Urinary bladder (tissue), 3 donors: ENCODE measurements at regions not wholly inside any gene's neighbourhood (a gene's known extent, or its start where the extent isn't known, plus 50 kb on each side); places are given as distances from the start of the nearest gene placed in this dataset.

Experiments used
- DNase-seq: peaks from one replicate; pipeline ENCODE4 v3.0.0-alpha.2; 2015; ENCODE audit errors: extremely low spot score
- H3K27ac ChIP-seq: one replicate; pipeline ENCODE4 v1.5.1; 2013; ENCODE audit warnings: low read depth, mild to moderate bottlenecking, moderate library complexity
- H3K36me3 ChIP-seq: one replicate; pipeline ENCODE4 v1.6.1; 2013; ENCODE audit warnings: mild to moderate bottlenecking, moderate library complexity; ENCODE audit not compliant: insufficient read depth
- H3K4me1 ChIP-seq: one replicate; pipeline ENCODE4 v1.6.1; 2013; ENCODE audit warnings: mild to moderate bottlenecking, moderate library complexity; ENCODE audit not compliant: insufficient read depth
- H3K4me3 ChIP-seq: one replicate; pipeline ENCODE4 v1.5.1; 2013; ENCODE audit warnings: low read depth, low read length
- WGBS: extraction: QIAGEN DNeasy Blood & Tissue Kit; methylation state at CpG from one replicate; pipeline ENCODE4 v1.1.7; 2013; 5-methylcytosine and 5-hydroxymethylcytosine counted together
- donor health status: healthy with polysubstance abuse.
- donor health status: healthy.

- Histone ChIP-seq H3K27ac (no peak overlapping the region), H3K36me3 (no peaks in the 10 kb centered on the region), H3K4me3 (no peak overlapping the region), H3K4me1 (peaks cover 2% of the 10 kb centered on the region)
- WGBS: 88% methylated on average over 1 of the region's 1 CpG
- DNase-seq: no peak
These were observed 171.2 kb upstream of the PRPS1L1 start for GRCh38 chr7:18198868-18199267.

GRCh38 chr7:18200266-18200665 lies 172.6 kb upstream of the PRPS1L1 start:
- H3K27ac ChIP-seq: no peak overlapping the region
- WGBS: 66% methylated on average over 4 of the region's 4 CpGs
- H3K36me3 ChIP-seq: no peaks in the 10 kb centered on the region
- DNase-seq: no peak
- no peak overlapping the region for H3K4me3 ChIP-seq
- H3K4me1 ChIP-seq: peaks cover 2% of the 10 kb centered on the region

- peaks cover 2% of the 10 kb centered on the region for H3K4me1 ChIP-seq
- no peak overlapping the region for H3K27ac ChIP-seq
- H3K36me3 ChIP-seq: no peaks in the 10 kb centered on the region
- H3K4me3 ChIP-seq: no peak overlapping the region
- WGBS: 86% methylated on average over 8 of the region's 8 CpGs
- DNase-seq: no peak
These were observed 173.2 kb upstream of the PRPS1L1 start for GRCh38 chr7:18200855-18201254.

- DNase-seq: no peak
- H3K4me3 ChIP-seq: no peak overlapping the region
- H3K27ac ChIP-seq: no peak overlapping the region
- H3K4me1 ChIP-seq: peaks cover 2% of the 10 kb centered on the region
- H3K36me3 ChIP-seq: no peaks in the 10 kb centered on the region
These were observed 173.7 kb upstream of the PRPS1L1 start for GRCh38 chr7:18201350-18201749.

- 93% methylated on average over 3 of the region's 3 CpGs for whole genome bisulfite sequencing
- Histone ChIP-seq H3K4me3 (no peak overlapping the region), H3K27ac (no peak overlapping the region), H3K36me3 (no peaks in the 10 kb centered on the region), H3K4me1 (peaks cover 2% of the 10 kb centered on the region)
- no peak for DNase-seq
These were observed 174.8 kb upstream of the PRPS1L1 start for GRCh38 chr7:18202315-18203045.

GRCh38 chr7:18206331-18206730 lies 178.7 kb upstream of the PRPS1L1 start:
- Histone ChIP-seq H3K27ac (no peak overlapping the region), H3K4me1 (peaks cover 2% of the 10 kb centered on the region), H3K36me3 (no peaks in the 10 kb centered on the region), H3K4me3 (no peak overlapping the region)
- no peak for DNase-seq
- 66% methylated on average over 1 of the region's 1 CpG for WGBS

GRCh38 chr7:18208921-18209320 lies 181.3 kb upstream of the PRPS1L1 start:
- 82% methylated on average over 1 of the region's 1 CpG for WGBS
- no peak for DNase-seq
- H3K4me3 ChIP-seq: no peak overlapping the region

GRCh38 chr7:18210377-18210776 lies 182.7 kb upstream of the PRPS1L1 start:
- no peak overlapping the region for H3K27ac ChIP-seq
- 95% methylated on average over 2 of the region's 2 CpGs for WGBS
- no peak overlapping the region for H3K4me3 ChIP-seq
- DNase-seq: no peak
- H3K36me3 ChIP-seq: no peaks in the 10 kb centered on the region
- H3K4me1 ChIP-seq: no peaks in the 10 kb centered on the region

More at GRCh38 chr7:18208921-18209320, 181.3 kb upstream of the PRPS1L1 start:
- H3K27ac ChIP-seq: no peak overlapping the region
- no peaks in the 10 kb centered on the region for H3K4me1 ChIP-seq
- no peaks in the 10 kb centered on the region for H3K36me3 ChIP-seq

GRCh38 chr7:18210788-18211187 lies 183.1 kb upstream of the PRPS1L1 start:
- no peak for DNase-seq
- no peak overlapping the region for H3K27ac ChIP-seq
- 69% methylated on average over 3 of the region's 3 CpGs for WGBS
- no peaks in the 10 kb centered on the region for H3K4me1 ChIP-seq
- H3K36me3 ChIP-seq: no peaks in the 10 kb centered on the region
- no peak overlapping the region for H3K4me3 ChIP-seq

- no peaks in the 10 kb centered on the region for H3K4me1 ChIP-seq
- no peak overlapping the region for H3K27ac ChIP-seq
- no peaks in the 10 kb centered on the region for H3K36me3 ChIP-seq
- 55% methylated on average over 3 of the region's 3 CpGs for WGBS
- no peak overlapping the region for H3K4me3 ChIP-seq
- no peak for DNase-seq
These were observed 184.7 kb upstream of the PRPS1L1 start for GRCh38 chr7:18212308-18212707.

GRCh38 chr7:18212758-18213157 lies 185.1 kb upstream of the PRPS1L1 start:
- peak; percentile 60 for DNase-seq
- Histone ChIP-seq H3K4me3 (no peak overlapping the region), H3K36me3 (no peaks in the 10 kb centered on the region), H3K27ac (no peak overlapping the region), H3K4me1 (no peaks in the 10 kb centered on the region)
- WGBS: 10% methylated on average over 1 of the region's 1 CpG

- no peak for DNase-seq
- Histone ChIP-seq H3K36me3 (no peaks in the 10 kb centered on the region), H3K4me1 (no peaks in the 10 kb centered on the region), H3K4me3 (no peak overlapping the region), H3K27ac (no peak overlapping the region)
- WGBS: 92% methylated on average over 1 of the region's 1 CpG
These were observed 186.0 kb upstream of the PRPS1L1 start for GRCh38 chr7:18213652-18214051.

- Histone ChIP-seq H3K27ac (no peak overlapping the region), H3K36me3 (no peaks in the 10 kb centered on the region), H3K4me3 (no peak overlapping the region), H3K4me1 (no peaks in the 10 kb centered on the region)
- no peak for DNase-seq
- 96% methylated on average over 2 of the region's 2 CpGs for WGBS
These were observed 188.6 kb upstream of the PRPS1L1 start for GRCh38 chr7:18216270-18216669.

GRCh38 chr7:18221377-18222293 lies 194.0 kb upstream of the PRPS1L1 start:
- H3K4me3 ChIP-seq: no peak overlapping the region
- no peak overlapping the region for H3K27ac ChIP-seq
- H3K36me3 ChIP-seq: peaks cover 2% of the 10 kb centered on the region
- no peaks in the 10 kb centered on the region for H3K4me1 ChIP-seq
- no peak for DNase-seq
- WGBS: 67% methylated on average over 2 of the region's 2 CpGs
